SIG-M5 treated with dmso at 0.1 percent for 504 hours (cell line): ENCODE measurements at regions not wholly inside any gene's neighbourhood (a gene's known extent, or its start where the extent isn't known, plus 50 kb on each side); places are given as distances from the start of the nearest gene placed in this dataset.
"Not testable (repeated sequence)": the region's sequence is repeated elsewhere in the genome, so short reads cannot be mapped to it uniquely, and the experiment has no call there.

Source experiments
- DNase-seq: peaks from one replicate; lab custom pipeline; 2025; ENCODE audit not compliant: unreplicated experiment; lab: John Stamatoyannopoulos, UW

DNA sequence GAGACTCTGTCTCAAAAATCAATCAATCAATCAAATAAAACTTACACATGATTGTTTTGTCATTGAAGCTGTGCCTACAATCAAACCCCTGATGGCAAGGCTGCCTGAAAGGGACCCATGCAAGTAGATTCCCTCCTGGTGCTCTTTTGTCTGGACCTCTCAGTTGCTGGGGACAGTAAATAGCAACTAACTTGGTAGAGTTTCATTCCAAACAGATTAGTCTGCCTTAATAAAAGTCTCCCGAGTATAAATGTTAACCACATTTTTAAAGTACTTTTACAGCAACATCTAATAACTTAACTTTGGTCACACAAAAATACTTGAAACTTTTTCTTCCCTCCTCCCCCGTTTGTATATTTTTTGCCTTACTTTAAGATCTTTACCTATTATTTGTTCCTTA, 105.5 kb downstream of the FEM1C start:
- DNase-seq, result no peak

DNA sequence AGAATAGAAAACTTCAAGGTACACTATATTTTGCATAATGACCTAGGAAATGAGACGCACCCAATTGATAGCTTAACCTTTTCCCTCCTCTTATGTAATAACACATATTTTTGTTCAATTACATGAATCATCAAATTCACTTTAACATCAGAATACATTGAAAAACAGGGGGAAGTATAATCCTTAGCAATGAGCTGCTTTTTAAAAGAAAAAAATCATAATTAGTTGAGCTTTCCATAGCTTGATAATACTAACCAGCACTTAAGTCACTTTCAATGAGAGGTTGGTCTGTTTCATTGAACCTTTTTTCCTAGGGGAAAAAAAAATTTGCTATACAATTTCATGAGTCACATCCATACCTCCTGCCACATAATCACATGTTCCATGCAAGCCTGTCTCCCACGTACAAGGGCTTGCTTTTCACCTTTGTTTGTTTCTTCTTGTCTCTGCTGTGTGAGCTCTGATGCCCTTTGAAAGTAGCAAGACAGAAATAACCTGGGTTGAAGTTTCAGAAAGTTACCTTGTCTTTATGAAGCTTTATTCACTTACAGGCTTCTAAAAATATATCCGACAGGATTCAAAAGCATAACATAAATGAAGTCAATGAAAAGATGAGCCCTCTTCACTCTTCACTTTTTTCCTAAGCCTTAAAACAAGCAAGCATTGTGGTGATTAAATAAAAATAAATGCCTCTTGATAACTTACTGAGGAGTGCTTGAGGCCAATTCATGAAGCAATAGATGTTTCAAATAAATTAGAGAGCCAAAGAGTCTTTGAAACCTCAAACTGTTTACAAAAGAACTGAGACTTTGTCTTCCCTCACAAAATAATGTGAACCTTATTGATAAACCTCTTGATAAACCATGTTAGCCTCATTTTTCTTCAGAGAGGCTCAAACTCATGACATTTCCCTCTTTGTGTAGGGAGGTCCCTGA, 108.5 kb downstream of the FEM1C start:
- no peak for DNase-seq

DNA sequence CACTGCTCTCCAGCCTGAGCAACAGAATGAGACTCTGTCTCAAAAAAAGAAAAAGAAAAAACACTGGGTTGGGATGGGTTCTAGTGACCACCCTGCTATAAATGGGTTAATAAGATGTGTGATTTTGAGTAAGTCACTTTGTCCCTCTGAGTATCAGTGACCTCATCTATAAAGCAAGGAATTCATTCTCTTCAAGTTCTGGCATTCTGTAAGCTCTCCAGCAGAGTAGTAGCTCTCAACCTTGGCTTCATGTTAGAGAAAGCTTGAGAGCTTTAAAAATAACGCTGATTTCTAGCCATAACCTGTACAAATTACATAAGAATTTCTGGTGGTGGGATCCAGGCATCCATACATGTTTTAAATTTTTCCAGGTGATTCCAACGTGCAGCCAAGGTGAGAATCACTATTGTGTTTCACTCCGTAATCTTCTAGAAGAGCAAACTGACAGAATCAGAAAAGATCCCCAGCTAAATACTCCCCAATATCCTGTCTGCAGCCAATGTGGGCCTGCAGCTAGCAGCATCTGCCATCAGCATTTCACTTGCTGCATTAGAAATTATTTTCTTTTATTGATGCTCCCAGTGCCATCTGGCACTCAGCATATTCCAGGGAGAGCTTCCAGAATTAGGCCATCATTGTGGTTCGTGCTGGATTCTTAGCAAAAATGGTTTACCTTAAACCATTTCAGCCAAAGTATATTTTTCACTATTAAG, 109.4 kb downstream of the FEM1C start:
- DNase-seq, result no peak

DNA sequence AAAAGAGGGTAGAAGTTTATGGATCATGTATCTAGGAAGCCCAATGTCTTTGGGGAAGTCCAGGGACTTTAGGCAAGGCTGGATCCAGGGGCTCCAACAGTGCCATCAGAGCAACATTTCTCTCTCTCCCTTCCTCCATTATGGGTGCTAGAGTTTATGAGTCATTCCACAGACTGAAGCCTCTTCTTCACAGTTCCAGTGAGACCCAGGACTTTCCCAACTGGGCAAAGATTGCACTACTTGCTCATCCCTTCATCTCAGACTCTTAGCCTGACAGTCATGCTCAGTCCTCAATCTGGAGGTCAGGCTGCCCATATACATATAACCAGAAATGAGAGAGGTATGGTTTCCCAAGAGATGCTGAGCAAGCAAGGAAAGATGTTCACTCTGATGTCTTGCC, 110.7 kb downstream of the FEM1C start:
- DNase-seq, result no peak

DNA sequence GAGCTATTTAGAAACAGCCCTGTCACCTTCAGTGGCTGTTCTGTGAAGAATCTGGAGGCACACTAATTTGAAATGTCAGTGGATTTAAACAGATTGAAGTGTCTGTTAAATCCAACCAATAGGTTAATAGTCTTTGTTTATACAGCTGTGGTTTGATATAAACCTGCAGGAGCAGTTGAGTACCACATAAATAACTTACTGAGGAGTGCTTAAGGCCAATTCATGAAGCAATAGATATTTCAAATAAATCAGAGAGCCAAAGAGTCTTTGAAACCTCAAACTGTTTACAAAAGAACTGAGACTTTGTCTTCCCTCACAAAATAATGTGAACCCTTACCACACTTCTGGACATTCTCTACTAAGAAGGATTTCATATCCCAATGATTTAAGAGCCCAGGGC, 111.9 kb downstream of the FEM1C start:
- no peak for DNase-seq

DNA sequence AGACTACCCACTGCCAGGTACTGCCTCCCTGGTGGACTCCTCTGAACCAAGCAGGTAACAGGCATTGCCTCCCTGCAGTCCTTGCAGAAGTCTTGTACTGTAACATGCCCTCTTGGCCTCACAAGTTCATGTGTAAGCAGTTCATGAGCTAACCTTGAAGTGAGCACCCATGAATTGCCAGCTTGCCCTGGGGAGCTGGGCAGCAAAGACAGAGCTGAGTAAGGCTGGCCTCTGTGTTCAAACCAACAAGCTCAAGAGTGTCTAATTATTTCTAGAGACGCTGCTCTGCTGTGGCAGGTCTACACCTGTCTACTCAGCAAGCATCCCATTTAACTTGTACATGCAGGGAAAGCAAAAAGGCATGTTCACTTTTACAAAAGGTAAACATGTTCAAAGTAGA, 113.5 kb downstream of the FEM1C start:
- DNase-seq, result no peak

DNA sequence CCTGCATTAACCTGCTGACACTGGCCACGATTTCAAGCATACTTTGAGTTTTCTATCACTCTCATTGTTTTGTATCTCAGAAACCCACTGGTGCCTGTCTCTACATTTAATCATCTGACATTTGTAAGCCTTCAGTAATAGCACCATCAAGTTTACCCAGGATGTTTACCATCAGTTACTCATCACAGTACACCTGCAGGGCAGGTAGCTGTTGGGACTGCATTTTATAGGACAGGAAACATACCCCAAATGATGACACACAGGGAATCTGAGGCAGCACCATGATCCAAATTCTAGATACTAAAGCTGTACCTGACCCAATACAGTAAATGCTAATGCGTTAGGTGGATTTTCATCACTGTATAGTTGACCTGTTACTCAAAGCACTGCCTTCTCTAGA, 114.2 kb downstream of the FEM1C start:
- DNase-seq, result no peak

DNA sequence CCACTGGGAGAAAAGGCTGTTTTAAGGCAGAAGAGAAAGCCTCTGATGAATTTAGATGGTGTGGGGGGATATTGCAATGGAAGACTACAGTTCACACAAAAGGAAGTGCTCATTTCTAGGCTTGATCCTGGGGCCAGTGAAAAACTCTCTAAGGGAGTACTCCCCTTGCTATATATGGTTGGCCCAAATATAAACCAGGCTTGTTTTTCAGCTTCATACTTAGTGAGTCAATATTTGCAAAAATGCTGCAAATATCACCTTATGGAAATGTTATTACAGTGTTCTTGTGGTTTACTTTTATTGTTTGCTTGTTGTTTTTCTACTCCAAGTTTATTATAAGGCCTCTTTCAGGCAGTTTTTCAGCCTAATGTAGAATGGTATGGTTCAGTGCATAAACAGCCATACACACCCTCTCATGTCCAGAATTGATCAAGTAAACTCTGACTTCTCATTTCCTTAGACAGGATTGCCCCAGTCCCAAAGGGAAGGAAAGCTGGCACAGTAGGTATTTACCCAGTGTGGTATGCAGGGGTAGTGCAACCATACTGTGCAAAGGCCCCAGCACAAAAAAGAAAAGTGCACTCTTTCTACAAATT, 115.1 kb downstream of the FEM1C start:
- DNase-seq, result no peak

DNA sequence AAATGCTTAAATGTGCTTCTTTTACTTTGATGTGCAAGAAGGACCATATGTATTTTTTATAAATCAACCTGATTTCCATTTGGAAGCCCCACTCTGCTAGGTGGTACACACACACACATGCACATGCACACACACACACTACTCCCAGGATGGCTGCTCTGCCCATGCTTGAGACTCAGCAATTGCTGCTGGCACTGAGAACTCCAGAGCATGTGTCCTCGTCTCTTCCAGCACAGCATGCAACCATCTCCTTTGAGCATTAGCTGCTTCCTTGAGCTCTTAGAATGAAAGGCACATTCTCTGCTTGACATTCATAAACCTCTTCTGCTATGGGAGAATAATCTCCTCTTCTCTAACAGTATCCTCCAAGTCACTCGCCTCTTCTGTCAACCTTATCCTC, 115.9 kb downstream of the FEM1C start:
- DNase-seq, result no peak

DNA sequence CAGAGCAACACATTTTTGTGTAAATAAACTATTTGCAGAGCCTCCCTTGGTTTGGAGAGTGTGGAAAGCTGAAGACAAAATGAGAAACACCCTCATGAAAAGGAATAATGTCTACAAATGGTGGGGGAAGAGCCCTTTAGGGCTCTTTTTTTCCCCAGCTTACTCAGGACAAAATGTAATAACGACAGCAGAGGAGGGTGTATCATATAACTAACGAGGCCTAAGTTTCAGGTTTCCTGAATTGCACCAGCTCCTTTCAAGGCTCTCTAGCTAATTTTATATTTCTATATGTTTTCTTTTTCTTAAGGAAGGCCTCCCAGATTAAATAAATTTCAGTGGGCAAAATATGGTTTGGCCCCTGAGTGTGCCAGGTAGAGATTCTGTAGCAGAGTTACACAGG, 116.3 kb downstream of the FEM1C start:
- no peak for DNase-seq

DNA sequence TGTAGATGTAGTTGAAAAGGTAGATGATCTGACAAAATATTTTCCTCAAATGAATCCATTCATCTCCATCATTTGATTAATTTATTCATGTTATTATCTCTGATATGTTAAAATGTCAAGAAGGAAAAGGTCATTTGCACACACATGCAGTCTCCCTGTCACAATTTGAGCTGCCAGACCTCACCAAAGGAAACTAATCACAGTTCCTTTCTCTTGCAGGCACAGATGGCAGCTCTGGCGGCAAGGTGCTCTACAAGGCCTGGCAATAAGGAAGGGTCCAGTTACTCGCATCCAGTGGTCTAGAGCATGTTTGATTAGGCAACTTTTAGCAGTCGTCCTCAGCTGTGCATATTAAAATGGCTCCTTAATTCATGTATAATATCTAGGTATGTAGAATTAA, 120.1 kb downstream of the FEM1C start:
- DNase-seq, result no peak

DNA sequence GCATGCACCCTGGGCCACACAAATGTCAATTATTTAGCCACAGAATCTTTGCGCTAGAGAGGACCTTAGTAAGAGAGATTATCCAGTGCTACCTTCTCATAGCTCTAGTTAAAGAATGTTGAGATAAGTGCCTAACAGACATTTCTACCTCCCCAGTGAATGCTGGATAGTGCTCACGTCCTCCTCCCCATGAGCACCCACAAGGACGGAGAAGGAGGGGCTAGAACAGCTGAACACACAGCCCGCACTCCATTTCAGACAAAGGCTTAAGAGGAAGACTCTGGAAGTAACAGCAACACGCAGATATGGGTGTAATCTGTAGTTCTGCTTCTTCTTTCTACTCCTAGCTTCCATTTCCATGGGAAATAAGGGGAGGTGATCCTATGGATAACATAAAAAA, 120.5 kb downstream of the FEM1C start:
- no peak for DNase-seq

DNA sequence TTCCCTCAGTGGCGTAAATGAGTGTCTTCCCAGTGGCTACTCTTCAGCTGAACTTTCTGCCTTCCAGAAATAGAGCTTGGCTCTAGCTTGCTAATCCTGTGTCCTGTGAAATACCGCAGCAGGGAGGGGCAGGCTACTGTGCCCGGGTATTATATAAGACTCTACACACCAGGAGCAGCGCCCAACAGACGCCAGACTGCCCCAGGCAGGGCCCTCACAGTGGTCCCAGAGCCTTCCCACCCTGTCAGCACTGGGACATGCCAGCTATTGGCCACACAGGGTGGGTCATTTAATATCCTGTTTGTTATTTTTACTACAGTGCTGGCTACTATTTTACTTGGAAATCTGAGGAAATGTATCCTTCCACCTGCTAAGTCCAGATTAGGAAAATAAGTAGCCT, 121.0 kb downstream of the FEM1C start:
- no peak for DNase-seq

DNA sequence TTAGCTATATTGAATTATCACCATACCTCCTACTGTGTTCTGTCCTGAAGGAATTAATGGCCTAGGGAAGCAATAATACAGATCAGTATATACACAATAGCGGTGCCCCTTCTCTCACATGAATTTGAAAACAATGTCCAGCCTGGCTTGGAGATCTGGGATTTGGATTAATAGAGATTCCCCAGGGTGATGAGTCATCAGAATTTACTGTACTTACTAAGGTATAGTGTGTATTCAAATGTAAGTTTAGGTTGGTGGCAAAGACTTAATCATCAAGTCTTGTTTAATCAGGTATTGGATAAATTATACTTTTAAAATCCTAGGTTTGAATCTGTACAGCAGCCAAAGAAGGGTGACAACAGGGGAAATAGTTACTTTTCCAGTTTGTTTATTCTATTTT, 121.5 kb downstream of the FEM1C start:
- DNase-seq, result no peak

DNA sequence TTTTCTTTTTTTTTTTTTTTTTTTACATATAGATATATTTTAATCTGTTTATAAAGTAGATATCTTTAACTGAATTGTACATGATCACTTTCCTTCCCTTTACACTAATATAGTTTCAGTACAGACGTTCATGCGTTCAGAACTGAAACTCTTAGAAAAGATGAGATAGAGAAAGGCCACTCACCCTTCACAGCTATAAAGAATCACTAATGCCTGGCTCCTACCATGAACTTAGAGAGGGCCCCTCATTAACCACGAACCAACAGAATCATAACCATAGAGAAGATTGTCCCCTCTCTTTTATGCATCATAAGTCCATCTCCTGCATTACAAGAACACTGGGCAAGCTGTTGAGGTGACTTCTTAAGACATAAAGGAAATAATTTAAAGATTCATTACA, 123.8 kb downstream of the FEM1C start:
- not testable (repeated sequence) for DNase-seq

DNA sequence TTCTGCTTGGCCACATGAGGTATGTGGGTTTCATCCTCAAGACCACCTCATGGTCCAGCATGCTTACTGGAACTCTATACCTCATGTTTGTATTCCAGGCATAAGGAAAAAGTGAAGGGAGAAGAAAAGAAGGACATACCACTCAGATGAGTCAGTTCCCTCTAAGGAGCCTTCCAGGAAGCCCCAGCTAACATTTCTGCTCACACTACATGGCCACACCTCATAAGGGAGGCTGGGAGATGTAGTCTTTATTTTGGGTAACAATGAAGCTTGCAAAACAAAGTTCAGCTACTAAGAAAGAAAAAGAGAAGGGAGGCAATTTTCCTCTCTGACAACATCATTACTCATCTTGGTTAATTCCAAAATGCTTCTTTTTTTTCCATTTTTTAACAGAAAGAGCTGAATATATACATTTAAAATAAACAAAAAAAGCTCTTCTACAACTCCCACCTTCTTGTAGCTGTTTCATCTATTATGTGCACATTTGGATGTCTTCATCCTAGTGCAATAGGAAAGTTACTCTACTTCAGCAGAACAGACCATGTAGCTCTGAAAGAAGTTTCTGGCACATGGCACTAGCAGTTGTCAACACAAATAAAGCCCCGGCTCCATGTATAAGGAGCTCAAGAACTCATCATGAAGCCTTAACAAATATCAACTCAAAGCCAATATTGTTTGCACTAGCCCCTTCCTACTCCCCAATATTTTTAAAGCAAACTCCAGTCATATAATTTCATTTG, 123.6 kb upstream of the CCDC112 start:
- peak; percentile 76 for DNase-seq

DNA sequence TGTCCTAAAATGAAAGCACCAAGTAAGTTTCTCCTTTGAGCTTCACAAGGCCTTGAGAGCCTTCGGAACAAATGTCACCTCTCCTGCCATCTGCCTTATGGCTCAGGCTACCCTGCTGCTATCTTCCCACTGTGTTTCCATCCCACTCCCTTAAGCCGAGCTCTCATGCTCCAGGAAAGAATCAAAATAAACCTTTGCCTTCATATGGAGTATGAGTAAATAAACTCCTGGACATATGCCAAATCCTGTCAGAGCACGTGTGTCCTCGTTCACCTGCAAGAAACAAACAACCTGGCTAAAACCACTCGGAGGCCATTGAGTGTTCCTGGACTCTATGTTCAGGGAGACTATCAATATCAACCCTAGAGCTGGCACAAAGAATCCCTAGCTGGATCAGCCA, 122.3 kb upstream of the CCDC112 start:
- no peak for DNase-seq

DNA sequence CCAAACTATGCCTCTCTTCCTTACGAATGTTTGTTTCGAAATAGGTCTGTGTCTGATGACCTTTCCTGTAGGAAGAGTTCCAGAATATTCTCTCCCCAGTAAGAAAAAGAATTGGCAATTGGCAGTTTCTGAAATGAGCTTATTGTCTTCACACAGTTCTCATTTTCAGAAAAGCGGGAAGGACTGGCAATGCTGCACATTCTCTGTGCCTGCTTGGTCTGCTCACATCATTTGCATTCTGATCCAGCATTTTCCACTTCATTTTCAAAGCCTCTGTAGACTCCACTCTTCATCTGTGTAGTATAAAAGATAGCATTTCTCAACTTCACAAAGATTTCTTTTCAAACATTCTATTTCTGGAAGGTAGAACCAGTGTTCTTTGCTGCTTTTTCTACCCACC, 120.6 kb upstream of the CCDC112 start:
- no peak for DNase-seq

DNA sequence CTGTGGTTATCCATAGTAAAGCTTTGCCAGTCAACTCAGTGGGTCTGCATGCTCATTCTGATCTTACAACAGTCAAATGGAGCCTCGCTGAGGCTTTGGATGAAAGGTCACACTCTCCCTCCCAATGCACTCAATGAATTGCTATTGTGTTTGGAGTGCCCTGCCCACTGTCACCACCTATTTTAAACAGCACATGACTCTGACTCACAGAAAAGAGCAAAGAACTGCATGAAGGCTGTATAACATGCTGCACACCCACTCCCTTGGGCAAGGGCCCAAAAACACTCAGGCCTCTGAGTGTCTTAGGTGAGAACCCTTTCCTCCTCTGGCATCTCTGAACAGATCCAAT, 118.7 kb upstream of the CCDC112 start:
- no peak for DNase-seq

DNA sequence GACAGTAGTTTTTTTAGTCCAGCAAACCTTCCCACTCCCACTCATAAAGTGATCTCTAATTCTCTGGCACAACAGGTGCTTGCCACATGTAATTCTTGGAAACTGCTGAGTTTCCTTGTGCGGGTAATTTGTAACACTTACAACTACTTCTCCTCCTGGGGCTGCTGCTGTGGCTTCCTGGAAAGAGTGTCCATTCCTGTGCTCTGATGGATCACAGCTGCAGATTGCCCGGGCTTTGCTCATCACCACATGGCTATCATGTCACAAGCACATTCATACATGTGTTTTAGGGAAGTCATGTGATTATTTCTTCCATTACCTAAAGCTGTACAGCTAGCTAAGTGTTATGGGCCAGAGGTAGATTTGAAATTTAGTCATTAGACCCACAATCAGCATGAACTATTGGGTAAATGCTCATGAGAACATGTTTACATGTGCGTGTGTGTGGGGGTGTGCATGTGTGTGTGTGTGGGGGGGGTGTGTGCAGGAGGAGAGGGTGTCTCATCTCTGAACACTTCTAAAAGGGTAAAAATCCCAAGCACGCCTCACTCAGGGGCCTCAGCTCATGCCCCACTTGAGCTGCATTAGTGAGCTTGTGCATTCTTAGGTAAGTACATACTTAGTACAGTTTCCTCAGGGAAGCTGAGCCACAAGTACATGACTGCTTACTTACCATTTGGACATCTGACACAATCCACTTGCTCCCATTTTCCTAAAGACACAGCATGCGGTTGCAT, 118.1 kb upstream of the CCDC112 start:
- no peak for DNase-seq

DNA sequence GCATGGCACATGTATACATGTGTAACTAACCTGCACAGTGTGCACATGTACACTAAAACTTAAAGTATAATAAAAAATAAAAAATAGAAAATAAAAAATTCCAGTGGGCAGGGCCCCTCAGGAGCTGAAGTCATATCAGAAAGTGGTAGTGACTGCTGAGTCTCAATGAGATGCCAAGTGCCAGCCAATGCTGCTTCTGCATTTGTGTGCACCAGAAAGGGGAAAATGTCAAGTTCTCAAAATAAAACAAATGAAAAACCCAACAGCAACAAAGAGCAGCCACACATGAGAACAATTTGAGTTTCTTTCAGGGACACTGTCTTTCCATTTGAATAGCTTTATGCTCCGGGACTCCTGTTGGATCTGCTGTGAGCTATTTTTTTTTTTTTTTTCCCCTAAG, 117.2 kb upstream of the CCDC112 start:
- DNase-seq, result no peak
